ENCODE measurements at regions not wholly inside any gene's neighbourhood (a gene's known extent, or its start where the extent isn't known, plus 50 kb on each side); places are given as distances from the start of the nearest gene placed in this dataset.

GRCh38 chr17:73802871-73803270 is 158.6 kb upstream of the SDK2 start:
- no peak for ATAC-seq
- no TSS peak for BruUV-seq (replicated peaks)
- Histone ChIP-seq H3K36me3 (replicated peaks in 1 of 2; ENCODE audit: control insufficient read depth in 1 of 2, insufficient read depth in 2 of 2, low read length in 2 of 2) (no peaks in the 10 kb centered on the region), H3K9ac (ENCODE audit: insufficient read depth, low read depth, low read length) (no peak overlapping the region), H3K4me2 (ENCODE audit: low read depth, low read length) (no peak overlapping the region), H3K4me1 (ENCODE audit: insufficient read depth, low read length) (peaks cover 66% of the 10 kb centered on the region), H4K20me1 (ENCODE audit: insufficient read depth, low read length) (no peaks in the 10 kb centered on the region), H3K27ac (ENCODE audit: extremely low read length, insufficient read depth, low read length) (no peak overlapping the region), H3K79me2 (ENCODE audit: insufficient read depth, low read length) (no peaks in the 10 kb centered on the region), H3K9me3 (ENCODE audit: low read length) (peaks cover 18% of the 10 kb centered on the region), H3K27me3 (ENCODE audit: control insufficient read depth in 1 of 2, insufficient read depth in 2 of 2, low read length in 2 of 2) (no peaks in the 10 kb centered on the region), H2AFZ (ENCODE audit: low read length) (no peak overlapping the region), H3K4me3 (replicated peaks in 1 of 3; ENCODE audit: insufficient read depth in 1 of 3, low read depth in 2 of 3, low read length in 3 of 3) (no peak overlapping the region)
- no peak for DNase-seq (ENCODE audit: low spot score)
- peak; percentile 11 for TF ChIP-seq YY1 (IDR thresholded peaks at IDR 0.05; ENCODE audit: insufficient read depth, insufficient replicate concordance, low read depth, low read length)
- TF ChIP-seq ZBTB37 (CRISPR knock-in tag; IDR thresholded peaks at IDR 0.05), result no peak
- in situ Hi-C loops (cut with HindIII; ENCODE audit: extremely low pct_ligation_motif_present, low pct_unique_long_range_greater_than_20kb), result no loop called here
- 94% methylated on average over 1 of the region's 1 CpG for WGBS (ENCODE audit: low lambda C conversion rate)
- intact Hi-C loops (cut with micrococcal nuclease; ENCODE audit: unreplicated experiment), result no loop called here
- ChIA-PET POLR2A (no interaction called here), CTCF (ENCODE audit: low intra/inter-chr PET ratio, low total read pairs) (no interaction called here)
- FAIRE-seq, result no peak

GRCh38 chr17:73803964-73804435 is 159.8 kb upstream of the SDK2 start:
- ATAC-seq, result peak; percentile 24
- TF ChIP-seq SP1 (IDR thresholded peaks at IDR 0.05) (no peak), SP1 (CRISPR knock-in tag; IDR thresholded peaks at IDR 0.05) (no peak), NCOA5 (CRISPR knock-in tag; IDR thresholded peaks at IDR 0.05) (no peak), ZFY (CRISPR knock-in tag; IDR thresholded peaks at IDR 0.05) (peak; percentile 23; the same call in 1 of the 2 replicates), TEAD3 (CRISPR knock-in tag; optimal IDR thresholded peaks at IDR 0.05; ENCODE audit: borderline replicate concordance) (peak; percentile 46), ZNF589 (CRISPR knock-in tag; conservative IDR thresholded peaks at IDR 0.05) (no peak), SRF (IDR thresholded peaks at IDR 0.05; ENCODE audit: low read depth, low read length) (no peak), ZNF281 (CRISPR knock-in tag; IDR thresholded peaks at IDR 0.05; ENCODE audit: borderline replicate concordance) (0 out of 2 replicates have a peak, but pooled peaks have one; percentile 70), BRF2 (CRISPR knock-in tag; IDR thresholded peaks at IDR 0.05) (no peak), ZNF292 (CRISPR knock-in tag; IDR thresholded peaks at IDR 0.05; ENCODE audit: borderline replicate concordance, low read depth) (0 out of 2 replicates have a peak, but pooled peaks have one; percentile 53), ZNF251 (CRISPR knock-in tag; IDR thresholded peaks at IDR 0.05) (no peak)
- H3K4me2 ChIP-seq (ENCODE audit: low read depth, low read length), result 0 out of 2 replicates have a peak overlapping the region, but pooled peaks have one; percentile 6
- no TSS peak for BruUV-seq (replicated peaks)
- POLR2A ChIA-PET, result no interaction called here
- FAIRE-seq, result no peak
- H3K79me2 ChIP-seq (ENCODE audit: insufficient read depth, low read length), result no peaks in the 10 kb centered on the region
- no peaks in the 10 kb centered on the region for H3K27me3 ChIP-seq (ENCODE audit: control insufficient read depth in 1 of 2, insufficient read depth in 2 of 2, low read length in 2 of 2)
- H3K36me3 ChIP-seq (replicated peaks in 1 of 2; ENCODE audit: control insufficient read depth in 1 of 2, insufficient read depth in 2 of 2, low read length in 2 of 2), result no peaks in the 10 kb centered on the region
- intact Hi-C loops (cut with micrococcal nuclease; ENCODE audit: unreplicated experiment) (no loop called here), in situ Hi-C loops (cut with HindIII; ENCODE audit: extremely low pct_ligation_motif_present, low pct_unique_long_range_greater_than_20kb) (no loop called here)
- no peaks in the 10 kb centered on the region for H4K20me1 ChIP-seq (ENCODE audit: insufficient read depth, low read length)
- H3K9ac ChIP-seq (ENCODE audit: insufficient read depth, low read depth, low read length), result no peak overlapping the region
- no peak for DNase-seq (ENCODE audit: low spot score)
- H2AFZ ChIP-seq (ENCODE audit: low read length), result no peak overlapping the region
- peaks cover 18% of the 10 kb centered on the region for H3K9me3 ChIP-seq (ENCODE audit: low read length)
- CTCF ChIA-PET (ENCODE audit: low intra/inter-chr PET ratio, low total read pairs), result no interaction called here
- no peak overlapping the region for H3K27ac ChIP-seq (ENCODE audit: extremely low read length, insufficient read depth, low read length)
- WGBS (ENCODE audit: low lambda C conversion rate), result 67% methylated on average over 4 of the region's 4 CpGs
- H3K4me3 ChIP-seq (replicated peaks in 1 of 3; ENCODE audit: insufficient read depth in 1 of 3, low read depth in 2 of 3, low read length in 3 of 3), result no peak overlapping the region
- peaks cover 57% of the 10 kb centered on the region for H3K4me1 ChIP-seq (ENCODE audit: insufficient read depth, low read length)

Measured in HepG2 (cell line).